LNCAP (cell line): ENCODE measurements at regions not wholly inside any gene's neighbourhood (a gene's known extent, or its start where the extent isn't known, plus 50 kb on each side); places are given as distances from the start of the nearest gene placed in this dataset.

ENCODE experiments used
- CTCF ChIP-seq: fragments of 450-650 bp; IDR thresholded peaks from 2 replicates; pipeline ENCODE4 v1.5.1; 2017; ENCODE audit warnings: mild to moderate bottlenecking

DNA sequence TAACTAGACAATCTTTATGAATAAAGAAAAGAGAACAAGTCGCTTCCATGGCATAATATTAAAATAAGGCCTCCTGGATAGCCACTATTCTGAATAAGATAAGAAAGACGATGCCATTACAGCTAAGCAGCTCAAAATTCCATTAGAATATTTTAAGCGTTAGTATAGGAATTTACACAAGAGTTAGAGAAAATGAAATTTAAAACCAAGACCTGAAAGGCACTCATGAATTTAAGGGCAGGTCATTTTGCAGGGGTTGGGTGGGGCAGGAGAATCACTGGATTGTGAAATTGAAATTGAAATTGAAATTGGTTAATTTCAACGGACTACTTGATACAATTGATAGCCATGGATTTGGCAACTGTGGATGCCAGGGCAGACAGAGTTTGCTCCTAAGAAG is 91.8 kb upstream of the GOLGA8J start:
- TF ChIP-seq CTCF: no peak

DNA sequence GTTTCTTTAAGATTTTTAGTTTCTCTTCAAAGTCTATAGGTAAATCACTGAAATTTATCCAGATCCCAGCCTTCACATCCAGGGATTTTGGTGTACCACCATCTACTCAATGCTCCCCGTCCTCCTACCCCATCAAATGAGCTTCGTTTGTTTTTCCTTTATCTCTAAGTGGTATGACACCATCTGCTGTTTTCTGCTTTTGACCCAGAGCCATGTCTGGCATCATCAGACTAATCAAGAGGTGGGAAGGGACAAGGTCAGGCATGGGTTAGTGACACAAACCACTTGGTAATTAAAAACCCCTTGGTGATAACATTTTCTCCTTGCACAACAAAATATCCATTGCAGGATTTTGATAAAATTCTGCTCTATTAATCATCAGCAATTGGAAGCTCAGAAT is 92.7 kb upstream of the GOLGA8J start:
- no peak for TF ChIP-seq CTCF

- no peak for TF ChIP-seq CTCF
These were observed 94.1 kb upstream of the GOLGA8J start for GRCh38 chr15:29988701-29989100.

DNA sequence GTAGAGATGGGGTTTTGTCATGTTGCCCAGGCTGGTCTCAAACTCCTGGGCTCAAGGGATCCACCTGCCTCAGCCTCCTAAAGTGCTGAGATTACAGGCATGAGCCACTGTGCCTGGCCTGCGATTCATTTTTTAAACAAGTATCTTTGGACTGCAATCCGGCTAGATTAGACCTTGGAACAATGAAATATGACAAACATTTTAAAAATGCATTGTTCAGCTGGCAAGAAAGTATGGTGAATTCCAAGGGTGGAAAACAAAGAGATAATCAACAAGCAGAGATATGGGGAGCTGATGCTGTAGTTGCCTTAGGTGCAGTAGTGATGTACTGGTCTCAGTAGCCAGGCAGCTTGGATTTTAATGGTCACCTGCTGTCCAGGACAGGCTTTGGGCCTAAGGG is 95.8 kb upstream of the GOLGA8J start:
- no peak for TF ChIP-seq CTCF

GRCh38 chr15:29978411-29979382 is 104.1 kb upstream of the GOLGA8J start:
- TF ChIP-seq CTCF: no peak

GRCh38 chr15:29972051-29972450 is 110.7 kb upstream of the GOLGA8J start:
- no peak for TF ChIP-seq CTCF

DNA sequence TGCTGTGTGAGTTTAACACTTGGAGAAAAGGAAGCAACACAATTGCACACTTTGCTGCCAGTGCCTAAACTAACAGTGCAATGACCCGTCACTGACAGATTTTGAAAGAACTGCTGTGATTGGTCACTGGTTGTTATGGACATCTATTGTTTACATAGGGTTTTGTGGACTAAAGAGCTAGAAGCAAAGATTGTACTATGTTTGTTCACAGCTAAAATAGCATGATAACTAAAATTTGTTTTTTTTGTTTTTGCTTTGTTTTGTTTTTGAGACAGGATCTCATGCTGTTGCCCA is 112.4 kb upstream of the GOLGA8J start:
- no peak for TF ChIP-seq CTCF
